ENCODE measurements at regions not wholly inside any gene's neighbourhood (a gene's known extent, or its start where the extent isn't known, plus 50 kb on each side); places are given as distances from the start of the nearest gene placed in this dataset.

- Histone ChIP-seq H3K27ac (no peak overlapping the region), H3K4me3 (no peak overlapping the region), H3K4me1 (no peaks in the 10 kb centered on the region), H3K9me3 (no peaks in the 10 kb centered on the region), H3K36me3 (no peaks in the 10 kb centered on the region), H3K27me3 (no peaks in the 10 kb centered on the region)
- TF ChIP-seq CTCF (IDR thresholded peaks at IDR 0.05) = no peak
- TF ChIP-seq POLR2A (IDR thresholded peaks at IDR 0.05) = no peak
- DNase-seq = no peak
Measured at GRCh38 chr10:10942441-10942840, 75.2 kb upstream of the CELF2 start.

GRCh38 chr10:10946081-10946480 lies 71.6 kb upstream of the CELF2 start:
- no peaks in the 10 kb centered on the region for H3K36me3 ChIP-seq
- H3K9me3 ChIP-seq = no peaks in the 10 kb centered on the region
- no peaks in the 10 kb centered on the region for H3K27me3 ChIP-seq
- H3K4me3 ChIP-seq = no peak overlapping the region
- H3K27ac ChIP-seq = no peak overlapping the region
- no peak for TF ChIP-seq POLR2A (IDR thresholded peaks at IDR 0.05)
- no peak for TF ChIP-seq CTCF (IDR thresholded peaks at IDR 0.05)
- no peak for DNase-seq
- H3K4me1 ChIP-seq = no peaks in the 10 kb centered on the region

- no peaks in the 10 kb centered on the region for H3K9me3 ChIP-seq
- H3K27ac ChIP-seq = no peak overlapping the region
- H3K36me3 ChIP-seq = no peaks in the 10 kb centered on the region
- no peaks in the 10 kb centered on the region for H3K27me3 ChIP-seq
- no peak overlapping the region for H3K4me3 ChIP-seq
- DNase-seq = no peak
- TF ChIP-seq CTCF (IDR thresholded peaks at IDR 0.05) = no peak
- no peak for TF ChIP-seq POLR2A (IDR thresholded peaks at IDR 0.05)
- no peaks in the 10 kb centered on the region for H3K4me1 ChIP-seq
Measured at GRCh38 chr10:10946801-10947200, 70.9 kb upstream of the CELF2 start.

GRCh38 chr10:10951675-10952074 lies 66.0 kb upstream of the CELF2 start:
- TF ChIP-seq CTCF (IDR thresholded peaks at IDR 0.05) (no peak), POLR2A (IDR thresholded peaks at IDR 0.05) (no peak)
- Histone ChIP-seq H3K4me1 (no peaks in the 10 kb centered on the region), H3K4me3 (no peak overlapping the region), H3K27ac (no peak overlapping the region), H3K36me3 (no peaks in the 10 kb centered on the region), H3K27me3 (no peaks in the 10 kb centered on the region), H3K9me3 (no peaks in the 10 kb centered on the region)
- no peak for DNase-seq

GRCh38 chr10:10952800-10953199 lies 64.9 kb upstream of the CELF2 start:
- no peak for DNase-seq

More at GRCh38 chr10:10952800-10953199, 64.9 kb upstream of the CELF2 start:
- no peaks in the 10 kb centered on the region for H3K4me1 ChIP-seq
- no peak overlapping the region for H3K4me3 ChIP-seq
- H3K27me3 ChIP-seq = no peaks in the 10 kb centered on the region
- H3K9me3 ChIP-seq = no peaks in the 10 kb centered on the region
- H3K27ac ChIP-seq = no peak overlapping the region
- no peaks in the 10 kb centered on the region for H3K36me3 ChIP-seq
- no peak for TF ChIP-seq POLR2A (IDR thresholded peaks at IDR 0.05)
- no peak for TF ChIP-seq CTCF (IDR thresholded peaks at IDR 0.05)
